OCI-LY1 (cell line): ENCODE measurements at regions not wholly inside any gene's neighbourhood (a gene's known extent, or its start where the extent isn't known, plus 50 kb on each side); places are given as distances from the start of the nearest gene placed in this dataset.

Experiments used
- CTCF ChIP-seq: fragments of 200-600 bp; sonication (generic), shearing (Covaris generic); IDR thresholded peaks from 2 replicates; pipeline ENCODE4 v1.5.1; 2017; ENCODE audit warnings: mild to moderate bottlenecking, antibody characterized with exemption, low read length, moderate library complexity, mixed read lengths
- EZH2 ChIP-seq: fragments of 200-600 bp; sonication (generic), shearing (Covaris generic); IDR thresholded peaks from 2 replicates; pipeline ENCODE4 v1.8.0; 2017; ENCODE audit warnings: borderline replicate concordance, mixed run types, mild to moderate bottlenecking, antibody characterized with exemption, low read length, moderate library complexity, mixed read lengths

DNA sequence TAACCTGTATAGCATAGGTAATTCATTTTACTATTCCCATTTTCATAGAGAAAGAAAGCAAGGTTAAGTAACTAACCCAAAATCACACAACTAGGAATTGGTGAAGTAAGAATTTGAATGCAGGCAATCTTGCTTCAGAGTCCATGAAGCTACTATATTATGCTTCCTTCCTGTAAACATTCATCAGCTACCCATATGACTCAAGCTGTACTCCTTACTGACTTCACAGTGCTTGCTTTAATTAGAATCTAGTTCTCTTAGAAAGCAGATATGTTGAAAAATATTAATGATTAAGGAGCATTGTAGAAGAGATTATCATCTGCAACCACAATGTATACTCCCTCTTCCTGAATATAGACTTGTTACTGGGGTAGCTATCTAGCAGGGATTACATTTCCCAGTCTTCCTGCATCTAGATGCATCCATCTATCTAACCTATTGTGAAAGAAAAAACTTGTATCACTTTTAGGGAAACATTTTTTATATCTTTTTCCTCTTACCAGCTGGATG lies 961.6 kb upstream of the CHAC2 start:
- TF ChIP-seq CTCF (no peak), EZH2 (no peak)
